WTC11 (cell line): ENCODE measurements at regions not wholly inside any gene's neighbourhood (a gene's known extent, or its start where the extent isn't known, plus 50 kb on each side); places are given as distances from the start of the nearest gene placed in this dataset.
A peak's percentile ranks its signal among the peaks of the same experiment; 100 is the strongest.

Experiments
- ATAC-seq: fragments of 200-7000 bp; cut with Tn5 transposase; 2 replicates; pipeline ENCODE4 v1.10.0; 2021; ENCODE audit warnings: mild to moderate bottlenecking, moderate library complexity
- CTCF ChIA-PET: fragments of 300-600 bp; sonication (Branson Sonifier 250); formaldehyde crosslinking; loops from one replicate; lab custom pipeline; 2021; ENCODE audit warnings: antibody characterized with exemption; lab: Charles Lee
- POLR2A ChIA-PET: fragments of 350-600 bp; sonication (Branson Sonifier 250); formaldehyde crosslinking; loops from one replicate; lab custom pipeline; 2021; ENCODE audit warnings: antibody characterized with exemption; lab: Charles Lee
- DNase-seq: peaks from one replicate; pipeline ENCODE4 v3.0.0; 2021; ENCODE audit warnings: low spot score
- H3K27ac Mint-ChIP-seq: 2 replicates; pipeline ENCODE4 v1.8.0; 2021; ENCODE audit warnings: mixed read lengths
- H3K27me3 Mint-ChIP-seq: 2 replicates; pipeline ENCODE4 v1.8.0; 2021; ENCODE audit warnings: low read depth, mild to moderate bottlenecking, moderate library complexity, mixed read lengths
- H3K36me3 Mint-ChIP-seq: 2 replicates; pipeline ENCODE4 v1.8.0; 2021; ENCODE audit warnings: mixed read lengths
- H3K4me1 Mint-ChIP-seq: 2 replicates; pipeline ENCODE4 v1.8.0; 2022; ENCODE audit warnings: mixed read lengths
- H3K4me3 Mint-ChIP-seq: 2 replicates; pipeline ENCODE4 v1.8.0; 2021; ENCODE audit warnings: mild to moderate bottlenecking, moderate library complexity, mixed read lengths
- H3K9me3 Mint-ChIP-seq: 2 replicates; pipeline ENCODE4 v1.8.0; 2021; ENCODE audit warnings: mixed read lengths
- CBFB ChIP-seq: sonication (generic); formaldehyde crosslinking; IDR thresholded peaks from 2 replicates; pipeline ENCODE4 v1.8.1; 2022; ENCODE audit warnings: mild to moderate bottlenecking, low read depth, missing genetic modification reagents
- ESRRA ChIP-seq: sonication (generic); formaldehyde crosslinking; IDR thresholded peaks from 2 replicates; pipeline ENCODE4 v1.8.1; 2022; ENCODE audit warnings: mild to moderate bottlenecking, missing genetic modification reagents, borderline replicate concordance
- FOXJ3 ChIP-seq: sonication (generic); formaldehyde crosslinking; IDR thresholded peaks from 2 replicates; pipeline ENCODE4 v1.9.0; 2021; ENCODE audit warnings: missing genetic modification reagents, mild to moderate bottlenecking, borderline replicate concordance
- GABPB1 ChIP-seq: sonication (generic); formaldehyde crosslinking; IDR thresholded peaks from 2 replicates; pipeline ENCODE4 v1.8.1; 2023; ENCODE audit warnings: mild to moderate bottlenecking, missing genetic modification reagents
- JUN ChIP-seq: sonication (generic); formaldehyde crosslinking; IDR thresholded peaks from 2 replicates; pipeline ENCODE4 v1.8.0; 2023; ENCODE audit warnings: mild to moderate bottlenecking, missing genetic modification reagents
- MAX ChIP-seq: sonication (generic); formaldehyde crosslinking; IDR thresholded peaks from 2 replicates; pipeline ENCODE4 v1.8.0; 2022; ENCODE audit warnings: mild to moderate bottlenecking, missing genetic modification reagents
- NR3C1 ChIP-seq: sonication (generic); formaldehyde crosslinking; conservative IDR thresholded peaks from 2 replicates; pipeline ENCODE4 v1.8.1; 2023; ENCODE audit warnings: low read depth, mild to moderate bottlenecking, missing genetic modification reagents
- OVOL2 ChIP-seq: fragments of 250-450 bp; sonication (Bioruptor Pico); IDR thresholded peaks from 2 replicates; pipeline ENCODE4 v1.9.0; 2021; ENCODE audit warnings: mild to moderate bottlenecking, borderline replicate concordance
- STAT6 ChIP-seq: sonication (generic); formaldehyde crosslinking; conservative IDR thresholded peaks from 2 replicates; pipeline ENCODE4 v1.8.1; 2023; ENCODE audit warnings: mild to moderate bottlenecking, low read depth, missing genetic modification reagents, moderate library complexity
- TP53 ChIP-seq: sonication (generic); formaldehyde crosslinking; IDR thresholded peaks from 2 replicates; pipeline ENCODE4 v1.8.1; 2023; ENCODE audit warnings: mild to moderate bottlenecking, missing genetic modification reagents
- ZBTB43 ChIP-seq: sonication (generic); formaldehyde crosslinking; IDR thresholded peaks from 2 replicates; pipeline ENCODE4 v1.8.1; 2023; ENCODE audit warnings: mild to moderate bottlenecking, missing genetic modification reagents
- ZNF263 ChIP-seq: sonication (generic); formaldehyde crosslinking; IDR thresholded peaks from 2 replicates; pipeline ENCODE4 v1.8.1; 2022; ENCODE audit warnings: low read depth, mild to moderate bottlenecking, moderate library complexity, missing genetic modification reagents
- ZNF396 ChIP-seq: fragments of 250-450 bp; sonication (Bioruptor Pico); IDR thresholded peaks from 2 replicates; pipeline ENCODE4 v1.8.0; 2021; ENCODE audit warnings: mild to moderate bottlenecking, moderate library complexity, borderline replicate concordance
- ZNF416 ChIP-seq: fragments of 250-450 bp; sonication (Bioruptor Pico); IDR thresholded peaks from 2 replicates; pipeline ENCODE4 v1.9.0; 2021; ENCODE audit warnings: mild to moderate bottlenecking, inconsistent platforms
- ZNF423 ChIP-seq: fragments of 250-450 bp; sonication (Bioruptor Pico); IDR thresholded peaks from 2 replicates; pipeline ENCODE4 v2.1.2; 2022; ENCODE audit warnings: mild to moderate bottlenecking, moderate library complexity
- TF ChIP-seq, protein P1 (sequence below): sonication (generic); formaldehyde crosslinking; IDR thresholded peaks from 2 replicates; pipeline ENCODE4 v1.8.0; 2022; ENCODE audit warnings: mild to moderate bottlenecking, missing genetic modification reagents

GRCh38 chr5:44028226-44028625 lies 361.0 kb downstream of the FGF10 start:
- ChIA-PET POLR2A (no interaction called here), CTCF (no interaction called here)
- no peaks in the 10 kb centered on the region for H3K27me3 Mint-ChIP-seq
- no peaks in the 10 kb centered on the region for H3K36me3 Mint-ChIP-seq
- no peaks in the 10 kb centered on the region for H3K4me1 Mint-ChIP-seq
- H3K27ac Mint-ChIP-seq = no peak overlapping the region
- DNase-seq = no peak
- no peak overlapping the region for H3K4me3 Mint-ChIP-seq
- TF ChIP-seq TP53 (CRISPR knock-in tag) = no peak
- TF ChIP-seq, all 79 proteins: peak for 0
- peaks cover 5% of the 10 kb centered on the region for H3K9me3 Mint-ChIP-seq
- ATAC-seq = no peak

- no peak overlapping the region for H3K4me3 Mint-ChIP-seq
- CTCF ChIA-PET = no interaction called here
- no peaks in the 10 kb centered on the region for H3K27me3 Mint-ChIP-seq
- no peak for ATAC-seq
- TF ChIP-seq NR3C1 (no peak), STAT6 (no peak), ESRRA (CRISPR knock-in tag) (no peak), OVOL2 (CRISPR knock-in tag) (no peak), FOXJ3 (CRISPR knock-in tag) (no peak), ZNF416 (CRISPR knock-in tag) (no peak), ZBTB43 (no peak), JUN (CRISPR knock-in tag) (no peak), ZNF423 (CRISPR knock-in tag) (no peak)
- TF ChIP-seq, protein P1, sequence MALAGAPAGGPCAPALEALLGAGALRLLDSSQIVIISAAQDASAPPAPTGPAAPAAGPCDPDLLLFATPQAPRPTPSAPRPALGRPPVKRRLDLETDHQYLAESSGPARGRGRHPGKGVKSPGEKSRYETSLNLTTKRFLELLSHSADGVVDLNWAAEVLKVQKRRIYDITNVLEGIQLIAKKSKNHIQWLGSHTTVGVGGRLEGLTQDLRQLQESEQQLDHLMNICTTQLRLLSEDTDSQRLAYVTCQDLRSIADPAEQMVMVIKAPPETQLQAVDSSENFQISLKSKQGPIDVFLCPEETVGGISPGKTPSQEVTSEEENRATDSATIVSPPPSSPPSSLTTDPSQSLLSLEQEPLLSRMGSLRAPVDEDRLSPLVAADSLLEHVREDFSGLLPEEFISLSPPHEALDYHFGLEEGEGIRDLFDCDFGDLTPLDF (CRISPR knock-in tag) = no peak
- no peak overlapping the region for H3K27ac Mint-ChIP-seq
- H3K9me3 Mint-ChIP-seq = peaks cover 10% of the 10 kb centered on the region
- no peak for DNase-seq
- H3K36me3 Mint-ChIP-seq = peaks cover 4% of the 10 kb centered on the region; the same call in 1 of the 2 replicates
- no peaks in the 10 kb centered on the region for H3K4me1 Mint-ChIP-seq
- POLR2A ChIA-PET = no interaction called here
These were observed 366.6 kb downstream of the FGF10 start for GRCh38 chr5:44022622-44023021.

DNA sequence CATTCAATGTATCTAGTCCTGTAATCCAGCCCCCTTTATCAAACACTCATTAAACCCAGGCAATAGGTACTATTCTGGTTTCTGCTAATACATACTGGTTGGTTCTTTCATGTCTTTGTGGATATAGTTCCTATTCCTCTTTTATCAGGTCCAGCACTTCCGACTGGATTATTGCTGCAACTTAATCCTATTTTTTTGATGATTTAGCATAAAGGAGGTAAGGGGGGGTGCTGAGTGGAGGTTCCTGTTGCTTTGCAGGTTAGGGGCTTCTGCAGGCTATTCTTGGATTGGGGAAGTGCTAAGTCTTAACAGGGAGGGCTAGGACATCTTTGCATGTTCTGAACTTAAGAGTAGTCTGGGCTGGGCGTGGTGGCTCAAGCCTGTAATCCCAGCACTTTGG lies 377.7 kb downstream of the FGF10 start:
- no peaks in the 10 kb centered on the region for H3K27me3 Mint-ChIP-seq
- H3K9me3 Mint-ChIP-seq = peaks cover 69% of the 10 kb centered on the region
- CTCF ChIA-PET = no interaction called here
- ATAC-seq (no peak), DNase-seq (no peak)
- peaks cover 34% of the 10 kb centered on the region for H3K36me3 Mint-ChIP-seq
- no peaks in the 10 kb centered on the region for H3K4me1 Mint-ChIP-seq
- no peak overlapping the region for H3K27ac Mint-ChIP-seq
- no peak overlapping the region for H3K4me3 Mint-ChIP-seq
- TF ChIP-seq ZNF396 (CRISPR knock-in tag) = no peak
- TF ChIP-seq MAX (CRISPR knock-in tag) = no peak
- TF ChIP-seq CBFB = no peak
- TF ChIP-seq OVOL2 (CRISPR knock-in tag) = no peak
- TF ChIP-seq ZNF416 (CRISPR knock-in tag) = no peak
- no peak for TF ChIP-seq TP53 (CRISPR knock-in tag)
- POLR2A ChIA-PET = no interaction called here

- ChIA-PET CTCF (no interaction called here), POLR2A (no interaction called here)
- peak; percentile 54; the same call in 1 of the 2 replicates for TF ChIP-seq GABPB1 (CRISPR knock-in tag)
- no peak for TF ChIP-seq ZNF263 (CRISPR knock-in tag)
- DNase-seq (no peak), ATAC-seq (no peak)
- Mint-ChIP-seq H3K27ac (no peak overlapping the region), H3K4me1 (peaks cover 6% of the 10 kb centered on the region), H3K27me3 (no peaks in the 10 kb centered on the region), H3K36me3 (no peaks in the 10 kb centered on the region), H3K4me3 (no peak overlapping the region), H3K9me3 (peaks cover 26% of the 10 kb centered on the region)
These were observed 386.8 kb downstream of the FGF10 start for GRCh38 chr5:44002381-44002901.
